ENCODE measurements at regions not wholly inside any gene's neighbourhood (a gene's known extent, or its start where the extent isn't known, plus 50 kb on each side); places are given as distances from the start of the nearest gene placed in this dataset.

GRCh38 chr4:8940792-8941491, 69.3 kb upstream of the HMX1 start:
- TF ChIP-seq CTCF (conservative IDR thresholded peaks at IDR 0.05), result peak; percentile 90
- no peak overlapping the region for H3K27ac ChIP-seq

- no peak for TF ChIP-seq CTCF (conservative IDR thresholded peaks at IDR 0.05)
- no peak overlapping the region for H3K27ac ChIP-seq
Observed at GRCh38 chr4:8939840-8940742, 68.5 kb upstream of the HMX1 start.

GRCh38 chr4:8939160-8939839, 67.7 kb upstream of the HMX1 start:
- no peak for TF ChIP-seq CTCF (conservative IDR thresholded peaks at IDR 0.05)
- H3K27ac ChIP-seq, result no peak overlapping the region

GRCh38 chr4:8938623-8939022, 67.0 kb upstream of the HMX1 start:
- no peak overlapping the region for H3K27ac ChIP-seq
- TF ChIP-seq CTCF (conservative IDR thresholded peaks at IDR 0.05), result no peak

- no peak for TF ChIP-seq CTCF (conservative IDR thresholded peaks at IDR 0.05)
- H3K27ac ChIP-seq, result no peak overlapping the region
Observed at GRCh38 chr4:8938137-8938536, 66.5 kb upstream of the HMX1 start.

GRCh38 chr4:8932884-8933283, 61.2 kb upstream of the HMX1 start:
- TF ChIP-seq CTCF (conservative IDR thresholded peaks at IDR 0.05), result no peak
- H3K27ac ChIP-seq, result no peak overlapping the region

- no peak overlapping the region for H3K27ac ChIP-seq
- TF ChIP-seq CTCF (conservative IDR thresholded peaks at IDR 0.05), result no peak
Observed at GRCh38 chr4:8928074-8928473, 56.4 kb upstream of the HMX1 start.
